GM21515 (cell line): ENCODE measurements at regions not wholly inside any gene's neighbourhood (a gene's known extent, or its start where the extent isn't known, plus 50 kb on each side); places are given as distances from the start of the nearest gene placed in this dataset.

ENCODE experiments used
- ATAC-seq: cut with Tn5 transposase; IDR thresholded peaks from one replicate; pipeline ENCODE4 v1.9.1; 2021; ENCODE audit not compliant: unreplicated experiment

DNA sequence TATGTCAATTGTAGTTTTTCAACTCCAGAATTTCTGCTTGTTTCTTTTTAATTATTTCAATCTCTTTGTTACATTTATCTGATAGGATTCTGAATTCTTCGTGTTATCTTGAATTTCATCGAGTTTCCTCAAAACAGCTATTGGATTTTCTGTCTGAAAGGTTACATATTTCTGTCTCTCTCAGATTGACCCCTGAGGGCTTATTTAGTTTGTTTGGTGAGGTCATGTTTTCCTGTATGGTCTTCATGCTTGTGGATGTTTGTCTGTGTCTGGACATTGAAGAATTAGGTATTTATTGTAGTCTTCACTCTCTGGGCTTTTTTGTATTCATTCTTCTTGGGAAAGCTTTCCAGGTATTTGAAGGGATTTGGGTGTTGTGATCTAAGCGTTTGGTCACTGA is 85.6 kb downstream of the SNAPC1 start:
- no peak for ATAC-seq

DNA sequence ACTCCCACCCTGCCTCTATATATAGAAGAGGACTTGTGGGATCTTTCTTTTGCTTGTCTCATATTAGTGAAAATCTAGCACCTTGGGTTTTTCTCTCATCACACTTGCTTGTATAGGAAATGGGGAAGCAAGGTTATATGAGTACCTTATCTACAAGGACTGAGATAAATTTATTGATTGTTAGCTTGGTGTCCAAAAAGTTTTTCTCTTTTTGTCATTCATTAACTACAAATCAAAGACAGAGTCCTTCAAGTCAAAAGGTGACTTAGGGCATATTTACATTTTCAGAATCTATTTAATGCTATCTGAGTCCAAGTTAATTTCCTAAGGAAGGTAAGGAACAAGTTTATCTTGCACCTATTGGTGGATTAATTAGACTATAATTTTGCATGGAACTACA is 92.7 kb downstream of the SNAPC1 start:
- ATAC-seq, result no peak

DNA sequence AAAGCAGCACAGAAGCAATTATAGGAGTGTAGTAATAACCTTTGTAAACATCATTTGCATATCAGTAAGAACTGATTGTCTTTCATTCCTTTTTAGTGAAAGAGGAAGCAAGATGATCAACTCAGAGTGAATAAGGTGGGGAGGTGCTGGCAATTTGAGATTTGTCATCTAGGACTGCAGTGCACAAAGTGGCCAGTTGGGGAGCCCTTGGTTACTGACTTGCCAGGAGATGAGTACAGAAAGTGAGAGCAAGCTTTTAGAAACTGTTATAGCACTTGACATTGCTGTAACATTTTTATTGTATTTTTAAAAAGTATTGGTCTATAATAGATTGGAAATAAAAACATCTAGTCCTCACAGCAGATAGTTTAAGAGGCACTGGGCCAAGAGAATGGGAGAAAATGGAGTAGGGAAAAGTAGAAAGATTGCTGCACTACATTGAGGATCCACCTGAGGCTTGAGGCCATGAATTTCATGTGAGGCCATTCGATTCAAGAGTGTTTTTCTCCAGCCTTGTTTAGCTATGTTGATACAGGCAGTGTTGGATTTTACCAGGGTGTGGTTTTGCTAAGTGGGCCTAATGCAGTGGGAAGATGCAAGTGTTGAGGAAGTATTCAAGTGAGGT is 98.2 kb downstream of the SNAPC1 start:
- ATAC-seq, result peak; percentile 98

DNA sequence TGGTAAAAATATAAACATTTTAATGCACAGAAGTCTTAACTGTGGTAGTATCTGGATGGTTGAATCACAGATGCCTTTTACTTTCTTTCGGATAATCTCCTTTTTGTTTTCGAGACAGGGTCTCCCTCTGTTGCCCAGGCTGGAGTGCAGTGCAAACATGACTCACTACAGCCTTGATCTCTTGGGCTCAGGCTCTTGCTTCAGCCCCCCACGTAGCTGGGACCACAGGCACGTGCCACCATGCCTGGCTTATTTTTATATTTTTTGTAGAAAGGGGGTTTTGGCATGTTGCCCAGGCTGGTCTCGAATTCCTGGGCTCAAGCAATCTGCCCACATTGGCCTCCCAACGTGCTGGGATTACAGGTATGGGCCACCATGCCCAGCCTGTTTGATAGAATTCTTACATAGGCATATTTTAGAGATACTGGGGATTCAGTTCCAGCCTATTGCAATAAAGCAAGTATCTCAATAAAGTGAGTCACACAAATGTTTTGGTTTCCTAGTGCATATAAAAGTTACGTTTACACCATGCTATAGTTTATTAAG is 99.2 kb downstream of the SNAPC1 start:
- no peak for ATAC-seq

DNA sequence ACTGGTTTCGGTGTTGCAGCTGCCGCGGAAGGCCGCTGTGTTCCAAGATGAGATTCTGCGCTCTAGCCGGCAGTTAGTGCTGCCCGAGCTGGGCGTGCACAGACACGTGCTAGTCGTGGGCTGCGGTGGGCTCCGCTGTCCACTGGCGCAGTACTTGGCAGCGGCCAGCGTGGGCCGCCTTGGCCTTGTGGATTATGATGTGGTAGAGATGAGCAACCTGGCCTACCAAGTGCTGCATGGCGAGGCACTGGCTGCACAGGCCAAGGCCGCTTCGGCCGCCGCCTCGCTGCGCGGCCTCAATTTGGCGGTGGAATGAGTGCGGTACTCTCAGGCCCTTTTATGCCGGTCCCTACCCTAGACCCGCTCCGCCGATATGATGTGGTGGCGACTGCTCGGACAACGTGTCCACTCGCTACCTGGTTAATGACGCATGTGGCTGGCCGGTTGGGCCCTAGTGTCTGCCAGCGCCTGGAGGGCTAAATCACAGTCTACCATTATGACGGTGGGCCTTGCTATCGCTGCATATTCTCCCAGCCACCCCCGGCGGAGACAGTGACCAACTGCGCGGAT is 102.2 kb downstream of the SNAPC1 start:
- no peak for ATAC-seq

DNA sequence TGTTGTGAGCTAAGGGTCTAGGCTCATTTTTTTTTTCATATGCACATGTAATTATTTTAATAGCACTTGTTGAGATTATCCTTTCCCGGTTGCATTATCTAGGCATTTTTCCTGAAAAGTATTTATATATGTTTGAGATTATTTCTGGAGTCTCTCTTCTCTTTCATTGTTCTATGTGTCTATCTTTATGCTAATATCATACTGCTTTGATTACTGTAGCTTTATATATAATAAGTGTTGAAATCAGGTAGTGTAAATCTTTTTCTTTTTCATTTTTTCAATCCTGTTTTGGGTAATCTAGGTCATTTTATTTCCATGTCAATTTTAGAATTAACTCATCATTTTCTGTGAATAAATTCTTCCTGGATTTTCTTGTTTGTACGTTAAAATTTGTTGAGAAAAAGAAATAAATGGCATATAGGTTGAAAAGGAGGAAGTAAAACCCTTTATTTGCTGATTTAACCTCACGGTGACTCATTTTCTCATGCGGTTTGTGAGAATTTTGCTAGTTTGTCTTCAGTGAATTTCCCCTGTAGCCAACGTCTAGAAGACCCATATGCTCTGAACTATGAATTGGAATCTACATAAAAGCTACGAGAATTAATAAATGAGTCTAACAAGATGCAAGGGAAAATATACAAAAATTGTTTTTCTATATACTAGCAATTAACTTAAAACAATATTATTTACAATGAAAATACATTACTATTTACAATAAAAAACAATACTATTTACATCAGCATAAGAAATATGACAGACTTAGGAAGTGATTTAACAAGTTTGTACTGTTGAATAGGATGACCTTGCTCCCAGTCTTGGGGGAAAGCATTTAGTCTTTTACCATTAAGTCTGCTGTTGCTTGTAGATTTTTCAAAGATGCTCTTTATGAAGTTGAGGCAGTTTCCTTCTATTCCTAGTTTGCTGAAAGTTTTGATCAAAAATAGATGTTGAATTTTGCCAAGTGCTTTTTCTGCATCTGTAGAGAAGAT is 105.0 kb downstream of the SNAPC1 start:
- peak; percentile 88 for ATAC-seq

DNA sequence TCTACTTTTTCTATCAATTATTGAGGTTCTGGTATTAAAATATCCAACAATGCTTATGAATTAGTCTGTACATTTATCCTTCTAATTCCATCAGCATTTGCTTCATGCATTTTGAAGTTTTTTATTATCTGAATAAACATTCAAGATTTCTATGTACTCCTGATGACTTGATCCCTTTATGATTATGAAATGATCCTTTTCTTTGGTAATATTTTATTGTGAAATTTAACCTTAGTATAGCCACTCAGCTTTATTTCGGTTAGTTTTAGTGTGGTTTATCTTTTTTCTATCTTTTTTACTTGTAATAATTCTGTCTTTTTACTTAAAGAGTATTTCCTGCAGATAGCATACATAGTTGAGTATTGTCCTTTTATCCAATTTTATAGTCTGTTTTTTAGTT is 106.6 kb downstream of the SNAPC1 start:
- no peak for ATAC-seq

DNA sequence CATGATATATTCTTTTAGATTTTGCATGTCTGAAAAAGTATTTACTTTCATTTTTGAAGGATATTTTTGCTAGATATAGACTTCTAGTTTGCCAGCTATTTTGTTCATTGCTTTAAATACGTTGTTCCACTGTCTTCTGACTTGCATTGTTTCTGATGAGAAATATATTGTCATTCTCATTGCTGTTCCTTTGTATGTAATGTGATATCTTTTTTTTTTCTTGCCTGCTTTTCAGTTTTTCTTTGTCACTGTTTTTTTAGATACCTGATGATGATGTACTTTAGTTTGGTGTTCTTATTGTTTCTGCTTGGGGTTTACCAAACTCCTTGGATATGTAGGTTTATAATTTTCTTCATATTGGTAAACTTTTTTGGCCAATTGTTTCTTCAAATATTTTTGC is 107.9 kb downstream of the SNAPC1 start:
- no peak for ATAC-seq

DNA sequence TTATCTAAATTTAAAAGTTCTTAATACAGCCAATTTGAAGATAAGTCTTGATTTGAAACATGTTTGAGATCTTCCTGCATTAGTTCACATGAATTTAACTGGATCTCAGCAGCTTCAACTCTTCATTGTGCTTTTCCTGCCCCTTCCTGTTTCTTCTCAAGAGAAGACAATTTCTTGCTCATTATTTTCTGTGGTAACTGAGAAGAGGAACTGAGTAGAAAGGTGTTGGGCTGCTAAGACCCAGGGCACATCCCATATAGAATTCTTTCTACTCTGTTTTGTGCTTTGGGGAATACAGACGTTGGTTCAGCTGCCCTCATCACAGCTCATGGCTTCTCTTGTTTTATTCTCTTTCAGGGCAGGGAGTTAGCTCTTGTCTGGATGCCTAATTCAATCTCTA is 110.2 kb downstream of the SNAPC1 start:
- peak; percentile 90 for ATAC-seq

DNA sequence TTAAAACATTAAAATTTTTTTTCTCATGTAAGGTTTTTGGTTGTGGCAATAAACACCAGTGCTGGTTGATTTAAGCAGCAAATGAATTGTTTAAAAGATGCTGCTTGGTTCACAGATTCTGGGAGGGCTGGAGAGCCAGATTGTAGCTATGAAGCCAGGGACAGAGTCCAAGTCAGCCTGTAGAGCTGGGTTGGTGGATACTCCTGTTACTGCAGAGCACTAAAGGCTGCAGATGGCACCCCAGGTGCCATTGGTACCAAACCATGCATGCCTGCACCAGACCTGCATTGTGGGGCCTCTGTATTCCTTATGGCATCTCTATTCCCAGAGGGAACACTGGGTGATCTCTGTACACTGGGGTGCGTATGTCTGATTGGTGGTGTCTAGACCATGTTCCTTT is 113.3 kb downstream of the SNAPC1 start:
- ATAC-seq, result no peak

DNA sequence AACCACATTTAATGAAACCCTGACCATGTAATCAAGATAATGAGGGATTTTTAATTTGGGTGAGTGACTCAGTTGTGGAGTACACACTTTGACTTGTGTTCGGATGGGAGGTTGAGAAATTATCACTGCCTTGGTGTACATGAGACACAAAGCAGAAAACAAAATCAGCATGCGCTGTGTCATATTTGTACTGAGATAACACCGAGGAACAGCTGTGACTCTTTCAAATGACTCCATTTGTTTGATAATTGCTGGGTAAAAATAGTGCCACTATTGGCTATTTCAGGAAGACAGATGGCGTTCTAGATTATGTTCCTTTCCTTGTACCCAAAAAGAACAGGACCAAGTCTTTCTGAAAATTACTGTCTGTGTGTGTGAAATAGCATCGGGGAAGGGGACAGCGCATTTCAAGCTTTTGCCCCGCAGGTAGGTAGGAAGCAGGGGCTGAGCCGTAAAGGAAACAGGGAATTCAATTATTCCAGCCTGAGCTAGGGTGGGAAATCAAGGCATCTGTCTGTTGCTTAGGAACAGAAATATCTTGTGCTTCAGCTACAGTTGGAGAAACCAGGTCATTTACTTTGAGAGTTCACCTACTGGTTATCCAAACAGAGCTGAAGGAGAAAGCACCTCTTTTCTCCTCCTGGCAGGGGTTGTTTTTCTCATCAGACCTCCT is 114.3 kb downstream of the SNAPC1 start:
- ATAC-seq, result no peak

DNA sequence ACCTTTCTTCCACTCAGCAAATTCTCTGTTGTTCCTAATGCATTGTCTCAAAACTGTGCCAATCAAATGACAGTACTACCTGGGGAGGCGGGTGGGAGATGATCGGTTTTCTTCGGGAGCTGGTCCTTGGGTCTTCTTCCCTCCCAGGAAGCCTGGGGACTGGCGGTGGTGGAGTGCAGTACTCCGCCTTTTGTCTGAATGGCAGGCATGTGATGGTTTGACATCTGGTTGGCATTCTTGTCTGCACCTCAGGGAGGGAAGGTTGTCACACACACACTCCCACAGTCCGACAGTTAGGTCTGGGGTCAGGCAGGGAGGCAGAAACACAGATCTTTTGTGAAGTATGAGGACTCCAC is 114.8 kb downstream of the SNAPC1 start:
- ATAC-seq, result no peak

DNA sequence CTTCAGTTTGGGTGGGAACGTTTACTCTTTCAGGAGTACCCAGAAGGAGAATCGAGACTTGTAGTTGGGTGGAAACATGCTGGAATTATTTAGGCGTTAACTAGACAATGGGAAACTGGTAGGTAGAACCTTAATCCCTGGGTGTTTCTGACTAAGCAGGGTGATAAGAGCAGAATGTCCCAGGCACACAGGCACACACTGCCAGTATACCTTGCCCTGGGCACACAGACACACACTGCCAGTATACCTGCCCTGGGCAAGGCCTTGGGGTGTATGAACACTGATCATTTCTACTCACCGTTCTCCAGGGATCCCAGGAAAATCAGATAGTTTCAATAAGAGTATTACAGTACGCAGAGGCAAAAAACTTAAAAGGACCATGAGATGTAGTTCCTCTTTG is 115.5 kb downstream of the SNAPC1 start:
- no peak for ATAC-seq

DNA sequence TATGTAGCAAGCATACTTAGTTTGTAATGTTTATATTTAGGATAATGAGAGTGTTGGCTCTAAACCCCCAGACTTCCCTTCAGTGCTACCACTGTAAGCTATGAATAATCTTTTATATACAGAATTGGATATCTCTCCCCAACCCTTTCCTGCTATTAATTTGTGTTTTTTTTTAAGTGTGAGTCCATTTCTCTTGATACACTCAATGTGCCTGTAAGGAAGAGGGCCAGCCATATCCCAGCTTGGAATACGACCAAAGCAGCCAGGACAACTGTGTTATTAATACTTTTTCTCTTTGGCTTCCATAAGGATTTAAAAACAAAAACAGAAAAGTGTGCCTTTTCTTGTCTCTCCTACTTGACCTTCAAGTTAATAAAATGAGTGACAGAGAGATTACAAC is 116.7 kb downstream of the SNAPC1 start:
- ATAC-seq, result no peak

DNA sequence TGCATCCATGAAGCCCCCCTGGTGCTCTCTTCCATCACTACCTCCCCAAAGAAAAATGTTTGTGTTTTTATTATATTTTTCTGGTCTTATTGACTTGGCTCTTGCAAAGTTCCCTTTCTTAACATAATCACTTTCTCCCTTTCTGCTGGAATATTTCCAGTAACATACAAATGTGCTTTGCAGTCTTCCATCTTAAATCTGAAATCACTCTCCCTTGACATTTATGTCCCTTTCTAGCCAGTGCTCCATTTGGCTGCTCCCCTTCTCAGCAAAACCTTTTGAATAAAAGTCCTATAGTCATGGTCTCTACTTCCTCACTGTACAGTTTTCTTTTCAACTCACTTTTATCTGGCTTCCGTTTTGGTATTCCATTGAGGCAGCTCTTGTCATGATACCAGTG is 118.8 kb downstream of the SNAPC1 start:
- ATAC-seq, result no peak

DNA sequence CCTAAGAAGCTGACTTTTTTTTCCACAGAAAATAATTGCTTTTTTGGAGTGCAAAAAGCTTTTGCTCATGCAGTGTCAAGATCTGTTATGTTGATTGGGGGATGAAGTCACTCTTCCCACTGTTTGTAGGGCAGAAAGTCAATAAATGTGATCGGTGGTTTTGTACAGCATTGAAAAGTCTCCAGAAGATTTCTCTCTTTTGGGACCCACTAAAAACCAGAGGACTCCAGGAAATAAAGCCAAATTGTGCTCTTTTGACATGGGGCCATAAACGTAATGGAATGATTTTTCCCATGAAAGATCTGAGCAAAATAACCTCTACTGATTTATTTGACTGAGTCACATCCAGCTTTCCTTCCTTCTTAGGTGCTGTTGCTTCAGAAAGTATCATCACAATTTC is 122.5 kb downstream of the SNAPC1 start:
- ATAC-seq, result no peak

DNA sequence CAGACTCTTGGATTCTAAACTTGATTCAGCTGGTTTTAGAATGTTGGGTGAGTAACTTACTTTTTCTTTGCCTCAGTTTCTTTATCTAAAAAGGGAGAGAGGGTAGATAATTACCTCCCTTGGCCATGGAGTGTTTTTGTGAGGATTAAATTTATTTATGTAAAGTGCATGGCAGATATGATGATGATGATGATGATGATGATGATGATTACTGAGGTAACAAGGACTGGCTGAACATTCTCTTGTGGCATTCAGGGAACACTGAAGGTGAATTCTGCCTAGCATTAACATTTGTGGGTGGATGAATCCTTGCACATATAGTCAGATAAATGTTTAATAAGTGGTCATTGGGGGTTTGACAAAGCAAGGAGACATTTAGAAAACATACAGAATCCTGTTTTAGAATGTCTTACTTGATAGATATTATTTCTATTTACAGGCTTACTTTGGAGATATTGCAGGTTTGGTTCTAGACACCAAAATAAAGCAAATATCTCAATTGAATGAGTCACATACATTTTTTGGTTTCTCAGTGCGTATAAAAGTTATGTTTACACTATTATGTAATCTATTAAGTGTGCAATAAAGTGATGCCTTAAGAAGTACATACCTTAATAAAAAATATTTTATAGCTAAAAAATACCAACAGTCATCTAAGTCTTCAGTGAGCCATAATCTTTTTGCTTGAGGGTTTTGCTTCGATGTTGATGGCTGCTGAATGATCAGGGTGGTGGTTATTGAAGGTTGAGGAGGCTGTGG is 123.2 kb downstream of the SNAPC1 start:
- no peak for ATAC-seq

DNA sequence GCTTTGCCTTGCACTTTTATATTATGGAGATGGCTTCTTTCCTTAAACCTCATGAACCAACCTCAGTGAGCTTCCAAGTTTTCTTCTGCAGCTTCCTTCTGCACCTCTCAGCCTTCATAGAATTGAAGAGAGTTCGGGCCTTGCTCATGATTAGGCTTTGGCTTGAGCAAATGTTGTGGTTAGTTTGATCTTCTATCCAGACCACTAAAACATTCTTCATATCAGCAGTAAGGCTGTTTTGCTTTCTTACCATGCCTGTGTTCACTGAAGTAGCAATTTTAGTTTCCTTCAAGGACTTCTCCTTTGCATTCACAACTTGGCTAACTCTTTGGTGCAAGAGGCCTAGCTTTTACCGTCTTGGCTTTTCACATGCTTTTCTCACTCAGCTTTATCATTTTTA is 125.4 kb downstream of the SNAPC1 start:
- ATAC-seq, result no peak

DNA sequence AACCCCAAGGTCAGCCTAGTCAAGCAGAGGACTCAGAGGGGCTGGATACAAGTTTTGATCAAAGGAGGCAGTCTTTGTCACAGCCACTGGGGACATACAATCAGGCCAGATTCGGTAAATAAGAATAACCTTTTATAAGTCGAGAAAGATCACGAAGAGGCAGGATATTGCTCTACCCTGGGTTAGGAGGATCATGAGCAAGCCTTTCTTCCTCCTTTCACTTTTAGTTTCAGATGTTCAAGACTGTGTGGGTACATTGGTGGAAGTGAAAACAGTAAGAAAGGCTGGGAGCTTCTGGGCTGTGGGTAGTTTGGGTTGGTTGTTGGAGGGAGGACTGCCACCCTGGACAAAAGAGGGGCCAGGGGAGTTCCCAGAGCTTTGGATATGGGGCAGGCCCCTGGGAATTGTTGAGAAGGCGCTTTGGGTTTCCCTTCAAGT is 127.7 kb downstream of the SNAPC1 start:
- peak; percentile 99 for ATAC-seq

DNA sequence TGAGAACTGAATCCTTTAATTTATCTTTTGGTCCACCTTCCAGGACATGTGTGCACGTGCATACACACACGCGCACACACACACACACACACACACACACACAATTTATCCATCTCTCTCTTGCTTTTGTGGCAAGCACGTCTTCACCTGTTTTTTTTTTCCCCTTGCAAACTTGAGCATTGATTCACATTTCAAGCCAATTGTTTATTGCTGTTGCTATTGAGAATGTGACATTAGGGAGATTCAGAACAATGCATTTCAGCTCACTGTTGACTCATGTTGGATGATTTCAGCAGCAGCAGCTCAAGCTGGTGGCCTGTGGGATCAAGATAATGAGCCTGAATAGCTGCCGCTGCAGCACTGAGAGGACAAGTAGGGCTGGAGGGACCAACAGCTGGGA is 128.9 kb downstream of the SNAPC1 start:
- ATAC-seq, result no peak

DNA sequence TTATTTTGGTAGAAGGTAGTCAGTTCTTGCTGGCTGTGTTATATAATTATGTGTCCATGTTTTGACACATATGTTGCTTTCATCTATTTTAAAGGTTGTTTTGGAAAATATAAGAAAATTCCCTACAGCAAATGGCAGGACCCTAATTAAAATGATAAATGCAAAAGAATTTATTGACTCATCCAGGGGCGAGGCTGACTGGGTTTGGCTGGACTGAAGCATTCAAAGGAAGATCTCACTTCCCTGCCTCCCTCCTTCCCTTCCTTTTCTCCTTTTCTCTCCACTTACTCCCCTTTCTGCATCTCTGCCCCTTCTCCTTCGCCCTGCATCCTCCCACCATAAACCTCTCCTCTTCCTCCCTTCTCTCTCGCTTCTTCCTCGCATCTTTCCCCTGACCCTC is 129.6 kb downstream of the SNAPC1 start:
- ATAC-seq, result no peak
